ENCODE measurements at regions not wholly inside any gene's neighbourhood (a gene's known extent, or its start where the extent isn't known, plus 50 kb on each side); places are given as distances from the start of the nearest gene placed in this dataset.
A peak's percentile ranks its signal among the peaks of the same experiment; 100 is the strongest.

DNA sequence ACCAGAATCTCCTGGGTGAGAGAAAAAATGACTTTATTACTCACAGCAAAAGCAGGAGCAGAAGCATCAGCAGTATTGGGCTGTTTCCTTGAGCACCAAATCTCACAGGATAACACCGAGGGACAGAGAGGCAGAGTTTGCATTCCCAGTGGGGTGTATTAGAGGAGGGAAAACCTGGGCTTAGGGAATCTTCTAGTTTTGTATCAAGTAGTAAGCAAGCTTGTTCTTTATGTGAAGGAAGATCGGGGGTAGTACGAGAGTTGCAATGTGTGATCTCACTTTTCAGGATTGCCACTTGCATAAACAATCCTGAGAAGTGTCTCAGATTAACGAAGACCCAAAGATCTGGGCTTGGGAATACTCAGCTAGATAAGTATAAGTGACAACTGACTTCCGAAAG lies 1163.0 kb downstream of the TAF11L14 start:
- no peaks in the 10 kb centered on the region for H3F3A ChIP-seq (replicated peaks; ENCODE audit: low read depth)
- Mint-ChIP-seq H3K27me3 (ENCODE audit: insufficient read depth, low read depth, poor library complexity) (peaks cover 5% of the 10 kb centered on the region), H3K4me1 (peaks cover 39% of the 10 kb centered on the region), H3K4me3 (peak overlapping the region; percentile 1; the same call in 1 of the 3 replicates), H3K9me3 (no peaks in the 10 kb centered on the region; the same call in 2 of the 3 replicates), H3K27ac (peak overlapping the region; percentile 13; the same call in 1 of the 2 replicates), H3K36me3 (ENCODE audit: low read depth) (peaks cover 11% of the 10 kb centered on the region)
- H3K79me2 ChIP-seq (replicated peaks; ENCODE audit: insufficient read depth): no peaks in the 10 kb centered on the region
- H3K4me3 ChIP-seq: no peak overlapping the region
- H3K27me3 ChIP-seq (ENCODE audit: insufficient read depth): no peaks in the 10 kb centered on the region
- no peaks in the 10 kb centered on the region for H3K36me3 ChIP-seq (ENCODE audit: insufficient read depth)
- no peaks in the 10 kb centered on the region for H4K20me1 ChIP-seq (replicated peaks; ENCODE audit: insufficient read depth)
- H3K9me2 ChIP-seq (ENCODE audit: insufficient read depth): no peaks in the 10 kb centered on the region
- H3K27ac ChIP-seq (ENCODE audit: low read depth): peak overlapping the region; percentile 65; the same call in 1 of the 2 replicates
- H2AFZ ChIP-seq: no peak overlapping the region
- peak overlapping the region; percentile 5; the same call in 1 of the 2 replicates for H3K4me2 ChIP-seq
- ATAC-seq: peak; percentile 74
- TF ChIP-seq, protein P1, sequence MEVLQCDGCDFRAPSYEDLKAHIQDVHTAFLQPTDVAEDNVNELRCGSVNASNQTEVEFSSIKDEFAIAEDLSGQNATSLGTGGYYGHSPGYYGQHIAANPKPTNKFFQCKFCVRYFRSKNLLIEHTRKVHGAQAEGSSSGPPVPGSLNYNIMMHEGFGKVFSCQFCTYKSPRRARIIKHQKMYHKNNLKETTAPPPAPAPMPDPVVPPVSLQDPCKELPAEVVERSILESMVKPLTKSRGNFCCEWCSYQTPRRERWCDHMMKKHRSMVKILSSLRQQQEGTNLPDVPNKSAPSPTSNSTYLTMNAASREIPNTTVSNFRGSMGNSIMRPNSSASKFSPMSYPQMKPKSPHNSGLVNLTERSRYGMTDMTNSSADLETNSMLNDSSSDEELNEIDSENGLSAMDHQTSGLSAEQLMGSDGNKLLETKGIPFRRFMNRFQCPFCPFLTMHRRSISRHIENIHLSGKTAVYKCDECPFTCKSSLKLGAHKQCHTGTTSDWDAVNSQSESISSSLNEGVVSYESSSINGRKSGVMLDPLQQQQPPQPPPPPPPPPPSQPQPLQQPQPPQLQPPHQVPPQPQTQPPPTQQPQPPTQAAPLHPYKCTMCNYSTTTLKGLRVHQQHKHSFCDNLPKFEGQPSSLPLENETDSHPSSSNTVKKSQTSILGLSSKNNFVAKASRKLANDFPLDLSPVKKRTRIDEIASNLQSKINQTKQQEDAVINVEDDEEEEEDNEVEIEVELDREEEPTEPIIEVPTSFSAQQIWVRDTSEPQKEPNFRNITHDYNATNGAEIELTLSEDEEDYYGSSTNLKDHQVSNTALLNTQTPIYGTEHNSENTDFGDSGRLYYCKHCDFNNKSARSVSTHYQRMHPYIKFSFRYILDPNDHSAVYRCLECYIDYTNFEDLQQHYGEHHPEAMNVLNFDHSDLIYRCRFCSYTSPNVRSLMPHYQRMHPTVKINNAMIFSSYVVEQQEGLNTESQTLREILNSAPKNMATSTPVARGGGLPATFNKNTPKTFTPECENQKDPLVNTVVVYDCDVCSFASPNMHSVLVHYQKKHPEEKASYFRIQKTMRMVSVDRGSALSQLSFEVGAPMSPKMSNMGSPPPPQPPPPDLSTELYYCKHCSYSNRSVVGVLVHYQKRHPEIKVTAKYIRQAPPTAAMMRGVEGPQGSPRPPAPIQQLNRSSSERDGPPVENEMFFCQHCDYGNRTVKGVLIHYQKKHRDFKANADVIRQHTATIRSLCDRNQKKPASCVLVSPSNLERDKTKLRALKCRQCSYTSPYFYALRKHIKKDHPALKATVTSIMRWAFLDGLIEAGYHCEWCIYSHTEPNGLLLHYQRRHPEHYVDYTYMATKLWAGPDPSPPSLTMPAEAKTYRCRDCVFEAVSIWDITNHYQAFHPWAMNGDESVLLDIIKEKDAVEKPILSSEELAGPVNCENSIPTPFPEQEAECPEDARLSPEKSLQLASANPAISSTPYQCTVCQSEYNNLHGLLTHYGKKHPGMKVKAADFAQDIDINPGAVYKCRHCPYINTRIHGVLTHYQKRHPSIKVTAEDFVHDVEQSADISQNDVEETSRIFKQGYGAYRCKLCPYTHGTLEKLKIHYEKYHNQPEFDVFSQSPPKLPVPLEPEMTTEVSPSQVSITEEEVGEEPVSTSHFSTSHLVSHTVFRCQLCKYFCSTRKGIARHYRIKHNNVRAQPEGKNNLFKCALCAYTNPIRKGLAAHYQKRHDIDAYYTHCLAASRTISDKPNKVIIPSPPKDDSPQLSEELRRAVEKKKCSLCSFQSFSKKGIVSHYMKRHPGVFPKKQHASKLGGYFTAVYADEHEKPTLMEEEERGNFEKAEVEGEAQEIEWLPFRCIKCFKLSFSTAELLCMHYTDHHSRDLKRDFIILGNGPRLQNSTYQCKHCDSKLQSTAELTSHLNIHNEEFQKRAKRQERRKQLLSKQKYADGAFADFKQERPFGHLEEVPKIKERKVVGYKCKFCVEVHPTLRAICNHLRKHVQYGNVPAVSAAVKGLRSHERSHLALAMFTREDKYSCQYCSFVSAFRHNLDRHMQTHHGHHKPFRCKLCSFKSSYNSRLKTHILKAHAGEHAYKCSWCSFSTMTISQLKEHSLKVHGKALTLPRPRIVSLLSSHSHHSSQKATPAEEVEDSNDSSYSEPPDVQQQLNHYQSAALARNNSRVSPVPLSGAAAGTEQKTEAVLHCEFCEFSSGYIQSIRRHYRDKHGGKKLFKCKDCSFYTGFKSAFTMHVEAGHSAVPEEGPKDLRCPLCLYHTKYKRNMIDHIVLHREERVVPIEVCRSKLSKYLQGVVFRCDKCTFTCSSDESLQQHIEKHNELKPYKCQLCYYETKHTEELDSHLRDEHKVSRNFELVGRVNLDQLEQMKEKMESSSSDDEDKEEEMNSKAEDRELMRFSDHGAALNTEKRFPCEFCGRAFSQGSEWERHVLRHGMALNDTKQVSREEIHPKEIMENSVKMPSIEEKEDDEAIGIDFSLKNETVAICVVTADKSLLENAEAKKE (CRISPR knock-in tag; IDR thresholded peaks at IDR 0.05): no peak
- TF ChIP-seq NANOG (IDR thresholded peaks at IDR 0.05; ENCODE audit: borderline replicate concordance): no peak
- TF ChIP-seq, protein P2, sequence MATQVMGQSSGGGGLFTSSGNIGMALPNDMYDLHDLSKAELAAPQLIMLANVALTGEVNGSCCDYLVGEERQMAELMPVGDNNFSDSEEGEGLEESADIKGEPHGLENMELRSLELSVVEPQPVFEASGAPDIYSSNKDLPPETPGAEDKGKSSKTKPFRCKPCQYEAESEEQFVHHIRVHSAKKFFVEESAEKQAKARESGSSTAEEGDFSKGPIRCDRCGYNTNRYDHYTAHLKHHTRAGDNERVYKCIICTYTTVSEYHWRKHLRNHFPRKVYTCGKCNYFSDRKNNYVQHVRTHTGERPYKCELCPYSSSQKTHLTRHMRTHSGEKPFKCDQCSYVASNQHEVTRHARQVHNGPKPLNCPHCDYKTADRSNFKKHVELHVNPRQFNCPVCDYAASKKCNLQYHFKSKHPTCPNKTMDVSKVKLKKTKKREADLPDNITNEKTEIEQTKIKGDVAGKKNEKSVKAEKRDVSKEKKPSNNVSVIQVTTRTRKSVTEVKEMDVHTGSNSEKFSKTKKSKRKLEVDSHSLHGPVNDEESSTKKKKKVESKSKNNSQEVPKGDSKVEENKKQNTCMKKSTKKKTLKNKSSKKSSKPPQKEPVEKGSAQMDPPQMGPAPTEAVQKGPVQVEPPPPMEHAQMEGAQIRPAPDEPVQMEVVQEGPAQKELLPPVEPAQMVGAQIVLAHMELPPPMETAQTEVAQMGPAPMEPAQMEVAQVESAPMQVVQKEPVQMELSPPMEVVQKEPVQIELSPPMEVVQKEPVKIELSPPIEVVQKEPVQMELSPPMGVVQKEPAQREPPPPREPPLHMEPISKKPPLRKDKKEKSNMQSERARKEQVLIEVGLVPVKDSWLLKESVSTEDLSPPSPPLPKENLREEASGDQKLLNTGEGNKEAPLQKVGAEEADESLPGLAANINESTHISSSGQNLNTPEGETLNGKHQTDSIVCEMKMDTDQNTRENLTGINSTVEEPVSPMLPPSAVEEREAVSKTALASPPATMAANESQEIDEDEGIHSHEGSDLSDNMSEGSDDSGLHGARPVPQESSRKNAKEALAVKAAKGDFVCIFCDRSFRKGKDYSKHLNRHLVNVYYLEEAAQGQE (IDR thresholded peaks at IDR 0.05; ENCODE audit: unreplicated experiment): no peak
- no peak for TF ChIP-seq CREB1 (CRISPR knock-in tag; IDR thresholded peaks at IDR 0.05; ENCODE audit: low read depth)
- TF ChIP-seq, protein P3, sequence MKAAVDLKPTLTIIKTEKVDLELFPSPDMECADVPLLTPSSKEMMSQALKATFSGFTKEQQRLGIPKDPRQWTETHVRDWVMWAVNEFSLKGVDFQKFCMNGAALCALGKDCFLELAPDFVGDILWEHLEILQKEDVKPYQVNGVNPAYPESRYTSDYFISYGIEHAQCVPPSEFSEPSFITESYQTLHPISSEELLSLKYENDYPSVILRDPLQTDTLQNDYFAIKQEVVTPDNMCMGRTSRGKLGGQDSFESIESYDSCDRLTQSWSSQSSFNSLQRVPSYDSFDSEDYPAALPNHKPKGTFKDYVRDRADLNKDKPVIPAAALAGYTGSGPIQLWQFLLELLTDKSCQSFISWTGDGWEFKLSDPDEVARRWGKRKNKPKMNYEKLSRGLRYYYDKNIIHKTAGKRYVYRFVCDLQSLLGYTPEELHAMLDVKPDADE (IDR thresholded peaks at IDR 0.05): no peak
- no peak for TF ChIP-seq ZNF331 (CRISPR knock-in tag; IDR thresholded peaks at IDR 0.05; ENCODE audit: low read depth)
- TF ChIP-seq, protein P4, sequence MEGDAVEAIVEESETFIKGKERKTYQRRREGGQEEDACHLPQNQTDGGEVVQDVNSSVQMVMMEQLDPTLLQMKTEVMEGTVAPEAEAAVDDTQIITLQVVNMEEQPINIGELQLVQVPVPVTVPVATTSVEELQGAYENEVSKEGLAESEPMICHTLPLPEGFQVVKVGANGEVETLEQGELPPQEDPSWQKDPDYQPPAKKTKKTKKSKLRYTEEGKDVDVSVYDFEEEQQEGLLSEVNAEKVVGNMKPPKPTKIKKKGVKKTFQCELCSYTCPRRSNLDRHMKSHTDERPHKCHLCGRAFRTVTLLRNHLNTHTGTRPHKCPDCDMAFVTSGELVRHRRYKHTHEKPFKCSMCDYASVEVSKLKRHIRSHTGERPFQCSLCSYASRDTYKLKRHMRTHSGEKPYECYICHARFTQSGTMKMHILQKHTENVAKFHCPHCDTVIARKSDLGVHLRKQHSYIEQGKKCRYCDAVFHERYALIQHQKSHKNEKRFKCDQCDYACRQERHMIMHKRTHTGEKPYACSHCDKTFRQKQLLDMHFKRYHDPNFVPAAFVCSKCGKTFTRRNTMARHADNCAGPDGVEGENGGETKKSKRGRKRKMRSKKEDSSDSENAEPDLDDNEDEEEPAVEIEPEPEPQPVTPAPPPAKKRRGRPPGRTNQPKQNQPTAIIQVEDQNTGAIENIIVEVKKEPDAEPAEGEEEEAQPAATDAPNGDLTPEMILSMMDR (conservative IDR thresholded peaks at IDR 0.05; ENCODE audit: low read depth in 2 of 2): no peak
- TF ChIP-seq POLR2AphosphoS5 (IDR thresholded peaks at IDR 0.05; ENCODE audit: low read depth): no peak
- no peak for TF ChIP-seq STAT1 (IDR thresholded peaks at IDR 0.05; ENCODE audit: unreplicated experiment)
- TF ChIP-seq JUNB (IDR thresholded peaks at IDR 0.05; ENCODE audit: unreplicated experiment): no peak
- no peak for TF ChIP-seq EZH2phosphoT487 (IDR thresholded peaks at IDR 0.05; ENCODE audit: unreplicated experiment)
- H3K4me1 ChIP-seq (ENCODE audit: insufficient read depth): peaks cover 44% of the 10 kb centered on the region
- DNase-seq (ENCODE audit: low spot score): peak; percentile 58
